Right cardiac atrium (tissue), 5 donors: ENCODE measurements at regions not wholly inside any gene's neighbourhood (a gene's known extent, or its start where the extent isn't known, plus 50 kb on each side); places are given as distances from the start of the nearest gene placed in this dataset.
"Not testable (repeated sequence)": the region's sequence is repeated elsewhere in the genome, so short reads cannot be mapped to it uniquely, and the experiment has no call there.

Experiments used
- ATAC-seq, 2 donors: fragments of 200-7000 bp; cut with Tn5 transposase; one replicate each; pipeline versions ENCODE4 v1.8.0 to v1.9.1; 2020; ENCODE audit warnings: moderate library complexity in 2 of 2, mild to moderate bottlenecking in 1 of 2
- DNase-seq, 3 donors: peaks; one replicate each; pipeline ENCODE4 v3.0.0-alpha.2; 2020
- H3K27ac ChIP-seq: one replicate; pipeline ENCODE4 v1.5.1; 2013; ENCODE audit warnings: mild to moderate bottlenecking, low read length, control low read depth, moderate library complexity
- H3K27me3 ChIP-seq: one replicate; pipeline ENCODE4 v1.6.1; 2013; ENCODE audit not compliant: control insufficient read depth, insufficient read depth
- H3K4me1 ChIP-seq: one replicate; pipeline ENCODE4 v1.6.1; 2013; ENCODE audit warnings: low read length; ENCODE audit not compliant: control insufficient read depth, insufficient read depth
- H3K4me3 ChIP-seq: one replicate; pipeline ENCODE4 v1.5.1; 2013; ENCODE audit warnings: low read length, control low read depth
- H3K9me3 ChIP-seq: one replicate; pipeline ENCODE4 v1.6.1; 2013; ENCODE audit warnings: low read length; ENCODE audit not compliant: control insufficient read depth
- WGBS: extraction: QIAGEN DNeasy Blood & Tissue Kit; methylation state at CpG from one replicate; pipeline ENCODE4 v1.1.7; 2013; 5-methylcytosine and 5-hydroxymethylcytosine counted together
- intact Hi-C, 4 donors: fragments of 100-400 bp; cut with DNase I; formaldehyde crosslinking; loops; one replicate each; pipeline versions ENCODE4 v1.11.0 to v1.14.0; 2022 to 2023
- donor health status: healthy with polysubstance abuse.
- donor health status: DM: no; HTN: yes; CAD: no.
- donor health status: DM: no; HTN: no; CAD: no.
- donor health status: DM: no; HTN: yes; CAD: no; lungs with severe emphysema.
- donor health status: DM: yes; HTN: yes; CAD: no.

DNA sequence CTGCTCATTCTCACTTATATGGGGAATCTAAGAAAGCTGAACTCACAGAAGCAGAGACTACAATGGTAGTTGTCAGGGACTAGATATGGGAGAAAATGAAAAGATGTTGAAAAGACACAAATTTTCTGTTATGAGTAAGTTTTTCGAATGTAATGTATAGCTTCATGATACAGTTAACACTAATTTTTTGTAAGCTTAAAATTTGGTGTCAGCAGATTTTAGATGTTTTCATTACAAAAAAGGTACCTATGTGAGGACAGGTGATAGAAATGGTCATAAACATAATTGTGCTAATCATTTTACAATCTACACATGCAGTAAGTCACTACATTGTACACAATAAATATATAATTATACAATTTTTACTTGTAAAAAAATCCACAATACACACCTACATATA, 286.6 kb downstream of the ZNF33B start:
- intact Hi-C loops, result no loop called here
- no peak for DNase-seq
- Histone ChIP-seq H3K4me1 (no peaks in the 10 kb centered on the region), H3K27me3 (no peaks in the 10 kb centered on the region), H3K27ac (no peak overlapping the region), H3K9me3 (no peaks in the 10 kb centered on the region), H3K4me3 (no peak overlapping the region)
- no peak for ATAC-seq
- WGBS, result 75% methylated on average over 1 of the region's 1 CpG

DNA sequence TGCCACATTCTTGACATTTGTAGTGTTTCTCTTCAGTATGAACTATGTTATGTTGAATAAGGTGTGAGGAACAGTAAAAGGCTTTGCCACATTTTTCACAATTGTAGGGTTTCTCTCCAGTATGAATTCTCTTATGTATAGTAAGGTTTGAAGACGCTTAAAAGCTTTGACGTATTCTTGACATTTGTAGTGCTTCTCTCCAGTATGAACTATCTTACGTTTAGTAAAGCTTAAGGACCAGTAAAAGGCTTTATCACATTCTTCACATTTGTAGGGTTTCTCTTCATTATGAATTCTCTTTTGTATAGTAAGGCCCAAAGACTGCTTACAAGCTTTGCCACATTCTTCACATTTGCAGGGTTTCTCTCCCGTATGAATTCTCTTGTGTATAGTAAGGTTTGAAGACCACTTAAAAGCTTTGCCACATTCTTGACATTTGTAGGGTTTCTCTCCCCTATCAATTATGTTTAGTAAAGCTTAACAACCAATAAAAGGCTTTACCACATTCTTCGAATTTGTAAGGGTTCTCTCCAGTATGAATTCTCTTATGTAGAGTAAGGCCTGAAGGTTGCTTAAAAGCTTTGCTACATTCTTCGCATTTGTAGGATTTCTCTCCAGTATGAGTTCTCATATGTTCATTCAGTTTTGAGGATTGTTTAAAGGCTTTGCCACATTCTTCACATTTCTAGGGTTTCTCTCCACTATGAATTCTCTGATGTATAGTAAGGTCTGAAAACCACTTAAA, 301.6 kb downstream of the ZNF33B start:
- WGBS, result 92% methylated on average over 6 of the region's 6 CpGs
- DNase-seq, H3K4me1 ChIP-seq, H3K27me3 ChIP-seq, H3K9me3 ChIP-seq, H3K27ac ChIP-seq, intact Hi-C loops, ATAC-seq, H3K4me3 ChIP-seq: not testable (repeated sequence)

DNA sequence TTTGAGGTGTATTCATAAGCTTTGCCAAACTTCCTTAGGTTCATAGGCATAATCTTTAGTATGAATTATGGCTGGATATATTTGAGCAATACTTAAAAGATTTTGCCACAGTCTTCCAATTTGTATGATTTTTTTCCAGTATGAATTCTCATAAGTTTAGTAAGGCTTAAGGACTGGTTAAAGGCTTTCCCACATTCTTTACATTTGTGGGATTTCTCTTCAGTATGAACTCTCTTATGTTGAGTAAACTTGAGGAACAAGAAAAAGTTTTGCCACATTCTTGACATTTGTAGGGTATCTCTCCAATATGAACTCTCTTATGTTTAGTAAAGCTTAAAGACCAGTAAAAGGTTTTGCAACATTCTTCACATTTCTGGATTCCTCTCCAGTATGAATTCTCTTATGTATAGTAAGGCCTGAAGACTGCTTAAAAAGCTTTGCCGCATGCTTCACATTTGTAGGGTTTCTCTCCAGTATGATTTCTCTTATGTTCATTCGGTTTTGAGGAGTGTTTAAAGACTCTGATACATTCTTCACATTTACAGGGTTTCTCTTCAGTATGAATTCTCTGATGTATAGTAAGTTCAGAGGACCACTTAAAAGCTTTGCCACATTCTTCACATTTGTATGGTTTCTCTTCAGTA, 302.6 kb downstream of the ZNF33B start:
- H3K9me3 ChIP-seq, H3K4me3 ChIP-seq, DNase-seq, H3K27me3 ChIP-seq, intact Hi-C loops, H3K4me1 ChIP-seq, H3K27ac ChIP-seq, ATAC-seq: not testable (repeated sequence)
- 87% methylated on average over 2 of the region's 2 CpGs for WGBS

DNA sequence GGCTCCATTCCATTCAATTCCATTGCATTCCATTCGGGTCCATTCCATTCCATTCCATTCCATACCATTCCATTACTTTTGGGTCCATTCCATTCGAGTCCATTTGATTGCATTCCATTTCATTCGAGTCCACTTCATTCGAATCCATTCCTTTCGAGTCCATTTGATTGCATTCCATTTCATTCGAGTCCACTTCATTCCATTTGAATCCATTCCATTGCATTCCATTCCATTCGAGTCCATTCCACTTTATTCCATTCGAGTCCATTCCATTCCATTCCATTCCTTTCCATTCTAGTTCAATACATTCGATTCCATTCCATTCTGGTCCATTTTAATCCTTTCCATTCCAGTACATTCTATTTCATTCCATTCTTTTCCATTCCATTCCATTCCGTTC, 334.0 kb downstream of the ZNF33B start:
- intact Hi-C loops, result no loop called here
- no peak overlapping the region for H3K4me3 ChIP-seq
- ATAC-seq (no peak), DNase-seq (no peak)
- H3K9me3 ChIP-seq, result peaks cover 5% of the 10 kb centered on the region
- H3K27me3 ChIP-seq, result no peaks in the 10 kb centered on the region
- H3K27ac ChIP-seq, result no peak overlapping the region
- no peaks in the 10 kb centered on the region for H3K4me1 ChIP-seq
- WGBS, result 77% methylated on average over 10 of the region's 10 CpGs

DNA sequence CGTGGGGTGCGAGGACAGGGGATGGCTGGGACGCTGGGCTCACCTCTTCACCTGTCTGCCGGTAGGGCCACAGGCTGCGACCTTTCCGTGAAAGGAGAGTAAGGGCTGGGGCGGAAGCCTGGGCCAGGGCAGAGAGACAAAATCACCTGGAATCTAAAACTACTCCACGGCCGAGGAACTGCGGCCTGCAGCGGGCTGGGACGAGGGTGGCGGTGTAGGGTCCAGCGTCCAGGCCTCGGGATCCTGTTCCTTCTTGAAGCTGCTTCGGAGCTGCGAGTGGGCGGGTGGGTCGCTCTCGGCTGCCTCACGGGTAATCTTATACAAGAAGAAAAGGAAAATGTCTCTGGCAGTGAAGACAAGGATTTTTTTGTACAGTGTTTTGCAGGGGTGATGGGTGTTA, 356.5 kb downstream of the ZNF33B start:
- 78% methylated on average over 21 of the region's 21 CpGs for WGBS
- ATAC-seq, H3K27me3 ChIP-seq, intact Hi-C loops, H3K9me3 ChIP-seq, H3K27ac ChIP-seq, H3K4me1 ChIP-seq, DNase-seq, H3K4me3 ChIP-seq: not testable (repeated sequence)

DNA sequence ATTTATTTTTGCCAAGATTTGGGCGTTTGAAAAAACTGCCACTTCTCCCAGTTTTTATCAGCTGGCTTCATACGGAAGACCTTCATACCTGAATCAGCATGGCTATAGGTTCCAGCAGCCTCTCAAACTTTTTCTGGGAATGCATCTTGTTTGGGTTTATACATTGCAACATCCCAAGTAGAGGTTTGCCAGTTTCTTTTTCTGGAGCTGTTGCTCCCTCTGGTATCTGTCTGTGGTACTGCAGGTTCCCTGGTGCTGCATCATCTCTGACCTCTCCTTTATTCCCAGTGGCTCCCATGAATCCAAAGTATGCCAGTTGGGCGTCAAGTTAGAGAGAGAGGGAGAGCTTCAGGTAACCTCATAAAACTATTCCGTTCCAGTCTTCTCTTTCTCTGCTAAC, 368.6 kb downstream of the ZNF33B start:
- H3K27ac ChIP-seq, ATAC-seq, DNase-seq, H3K4me1 ChIP-seq, H3K27me3 ChIP-seq, intact Hi-C loops, H3K4me3 ChIP-seq, H3K9me3 ChIP-seq: not testable (repeated sequence)
- WGBS, result 30% methylated on average over 4 of the region's 4 CpGs

DNA sequence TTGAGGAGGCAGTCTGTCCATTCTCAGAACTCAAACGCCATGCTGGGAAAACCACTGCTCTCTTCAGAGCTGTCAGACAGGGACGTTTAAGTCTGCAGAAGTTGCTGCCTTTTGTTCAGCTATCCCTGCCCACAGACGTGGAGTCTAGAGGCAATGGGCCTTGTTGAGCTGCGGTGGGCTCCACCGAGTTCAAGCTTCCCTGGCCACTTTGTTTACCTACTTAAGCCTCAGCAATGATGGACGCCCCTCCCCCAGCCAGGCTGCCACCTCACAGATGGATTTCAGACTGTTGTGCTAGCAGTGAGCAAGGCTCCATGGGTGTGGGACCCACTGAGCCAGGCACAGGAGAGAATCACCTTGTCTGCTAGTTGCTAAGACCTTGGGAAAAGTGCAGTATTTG, 375.1 kb downstream of the ZNF33B start:
- ATAC-seq, H3K27ac ChIP-seq, H3K9me3 ChIP-seq, H3K4me1 ChIP-seq, intact Hi-C loops, H3K4me3 ChIP-seq, DNase-seq, H3K27me3 ChIP-seq: not testable (repeated sequence)
- WGBS, result 51% methylated on average over 6 of the region's 6 CpGs

DNA sequence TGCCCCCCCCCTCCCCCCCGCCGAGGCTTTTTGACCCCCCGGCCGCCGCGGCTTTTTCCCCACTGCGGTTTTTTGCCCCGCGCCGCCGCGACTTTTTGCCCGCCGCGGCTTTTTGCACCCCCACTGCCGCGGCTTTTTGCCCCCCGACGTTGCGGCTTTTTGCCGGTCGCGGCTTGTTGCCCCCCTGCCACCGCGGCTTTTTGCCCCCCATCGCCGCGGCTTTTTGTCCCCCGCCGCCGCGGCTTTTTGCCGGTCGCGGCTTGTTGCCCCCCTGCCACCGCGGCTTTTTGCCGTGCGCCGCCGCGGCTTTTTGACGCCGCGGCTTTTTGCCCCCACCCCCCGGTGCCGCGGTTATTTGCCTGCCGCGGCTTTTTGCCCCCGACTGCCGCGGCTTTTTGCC, 395.4 kb downstream of the ZNF33B start:
- H3K27me3 ChIP-seq, H3K9me3 ChIP-seq, ATAC-seq, H3K4me1 ChIP-seq, intact Hi-C loops, H3K27ac ChIP-seq, DNase-seq: not testable (repeated sequence)
- H3K4me3 ChIP-seq, result peak overlapping the region; percentile 32
- WGBS, result 24% methylated on average over 46 of the region's 53 CpGs

DNA sequence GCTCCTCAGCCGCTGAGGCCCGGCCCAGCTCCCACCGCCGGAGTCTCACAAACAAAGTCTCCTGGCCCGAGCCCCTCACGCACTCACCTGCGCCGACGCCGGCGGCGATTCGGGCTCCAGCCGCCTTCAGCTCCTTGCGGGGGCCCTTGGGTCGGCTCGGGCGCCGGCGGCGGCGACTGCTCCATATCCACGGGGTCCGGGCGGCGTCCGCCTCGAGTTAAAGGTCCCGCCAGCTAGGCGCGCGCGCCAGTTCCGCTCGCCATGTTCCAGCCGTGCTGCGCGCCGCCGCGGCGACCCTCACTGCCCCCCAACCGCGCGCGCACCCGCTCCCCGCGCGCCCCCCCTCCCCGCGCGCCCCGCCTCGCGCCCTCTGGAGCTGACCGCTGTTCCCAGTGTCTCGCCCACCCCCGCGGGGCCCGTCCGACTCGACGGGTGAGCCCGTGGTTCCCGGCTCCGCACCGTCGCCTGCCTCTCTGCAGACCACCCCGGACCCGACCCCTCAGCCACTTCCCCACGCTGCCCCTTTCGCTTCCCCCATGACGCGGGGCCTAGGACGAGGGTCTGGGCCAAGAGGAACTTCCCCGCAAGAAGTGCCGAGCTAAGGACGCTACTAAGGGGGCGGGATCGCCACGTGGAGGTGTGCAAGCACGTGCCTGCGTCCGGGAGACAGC, 396.1 kb downstream of the ZNF33B start:
- H3K4me1 ChIP-seq, result no peaks in the 10 kb centered on the region
- H3K4me3 ChIP-seq, result no peak overlapping the region
- intact Hi-C loops, result no loop called here
- no peaks in the 10 kb centered on the region for H3K9me3 ChIP-seq
- 15% methylated on average over 85 of the region's 85 CpGs for WGBS
- H3K27me3 ChIP-seq, result no peaks in the 10 kb centered on the region
- ATAC-seq (no peak), DNase-seq (no peak)
- H3K27ac ChIP-seq, result no peak overlapping the region

DNA sequence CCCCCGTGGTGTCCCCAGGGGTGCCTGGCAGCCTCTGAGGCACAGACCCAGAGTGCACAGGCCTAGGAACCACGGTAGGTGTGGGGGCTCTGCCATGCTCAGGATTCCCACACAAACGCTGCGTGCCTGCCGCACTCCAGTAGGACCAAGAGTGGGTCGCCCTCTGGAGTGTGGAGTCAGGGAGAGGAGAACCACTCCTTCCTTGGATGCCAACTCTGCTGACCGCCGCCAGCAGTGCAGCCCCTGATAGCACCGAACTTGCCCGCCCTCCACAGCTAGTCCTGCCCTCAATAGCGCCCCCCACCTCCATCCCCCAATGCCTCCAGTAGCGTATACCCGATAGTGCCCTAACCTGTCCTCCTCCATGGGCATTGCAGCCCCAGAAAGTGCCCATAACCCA, 402.0 kb downstream of the ZNF33B start:
- H3K27me3 ChIP-seq, H3K27ac ChIP-seq, H3K4me3 ChIP-seq, H3K9me3 ChIP-seq, intact Hi-C loops, DNase-seq, H3K4me1 ChIP-seq, ATAC-seq: not testable (repeated sequence)
- 89% methylated on average over 13 of the region's 13 CpGs for WGBS

DNA sequence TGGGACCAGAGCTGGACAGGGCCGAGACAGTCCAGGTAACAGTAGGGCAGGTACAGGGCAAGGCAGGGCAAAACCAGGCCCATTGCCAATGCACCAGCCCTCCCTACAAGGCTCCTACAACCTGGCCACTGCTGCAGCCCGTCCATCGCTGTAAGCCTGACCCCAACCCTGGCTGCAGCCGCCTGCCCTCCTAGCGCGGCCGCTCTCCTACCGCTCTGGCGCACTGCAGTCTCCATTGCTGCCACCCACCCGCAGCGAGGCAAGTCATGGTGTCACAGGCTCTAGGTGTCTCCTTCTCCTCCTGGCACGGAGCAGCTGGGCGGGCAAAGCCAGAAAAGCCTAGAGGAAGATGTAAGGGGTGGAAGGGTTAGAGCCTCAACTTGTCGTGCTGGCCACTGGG, 402.6 kb downstream of the ZNF33B start:
- H3K9me3 ChIP-seq, H3K4me1 ChIP-seq, ATAC-seq, H3K27ac ChIP-seq, intact Hi-C loops, H3K27me3 ChIP-seq, H3K4me3 ChIP-seq: not testable (repeated sequence)
- 90% methylated on average over 14 of the region's 14 CpGs for WGBS
- peak in 1 of 3 donors; percentile 26 for DNase-seq
